Lower leg skin (tissue), 3 donors: ENCODE measurements at regions not wholly inside any gene's neighbourhood (a gene's known extent, or its start where the extent isn't known, plus 50 kb on each side); places are given as distances from the start of the nearest gene placed in this dataset.

Source experiments
- CTCF ChIP-seq, 3 donors: fragments of 450-650 bp; IDR thresholded peaks; one replicate each; pipeline ENCODE4 v1.5.1; 2016; ENCODE audit warnings: antibody characterized with exemption in 3 of 3, mild to moderate bottlenecking in 3 of 3, moderate library complexity in 2 of 3
- POLR2A ChIP-seq, 2 donors: fragments of 450-650 bp; IDR thresholded peaks; one replicate each; pipeline ENCODE4 v1.6.1; 2016 to 2017; ENCODE audit warnings: antibody characterized with exemption in 2 of 2, mild to moderate bottlenecking in 1 of 2, moderate library complexity in 1 of 2

GRCh38 chr2:220070349-220070748 lies 442.9 kb downstream of the SLC4A3 start:
- no peak for TF ChIP-seq POLR2A (IDR thresholded peaks at IDR 0.05)
- no peak for TF ChIP-seq CTCF (IDR thresholded peaks at IDR 0.05)
